ENCODE measurements at regions not wholly inside any gene's neighbourhood (a gene's known extent, or its start where the extent isn't known, plus 50 kb on each side); places are given as distances from the start of the nearest gene placed in this dataset.

GRCh38 chr21:38145104-38145503 is 111.7 kb upstream of the KCNJ15 start:
- DNase-seq (ENCODE audit: low read depth), result no peak
- TF ChIP-seq CTCF (conservative IDR thresholded peaks at IDR 0.05; ENCODE audit: low read depth, low read length), result no peak
- H3K4me3 ChIP-seq (ENCODE audit: low read depth, low read length), result no peak overlapping the region

GRCh38 chr21:38147391-38147790 is 109.4 kb upstream of the KCNJ15 start:
- TF ChIP-seq CTCF (conservative IDR thresholded peaks at IDR 0.05; ENCODE audit: low read depth, low read length), result no peak
- H3K4me3 ChIP-seq (ENCODE audit: low read depth, low read length), result no peak overlapping the region
- no peak for DNase-seq (ENCODE audit: low read depth)

- H3K4me3 ChIP-seq (ENCODE audit: low read depth, low read length), result no peak overlapping the region
- DNase-seq (ENCODE audit: low read depth), result no peak
- no peak for TF ChIP-seq CTCF (conservative IDR thresholded peaks at IDR 0.05; ENCODE audit: low read depth, low read length)
Measured at GRCh38 chr21:38148046-38148445, 108.7 kb upstream of the KCNJ15 start.

GRCh38 chr21:38151021-38151645 is 105.7 kb upstream of the KCNJ15 start:
- no peak for TF ChIP-seq CTCF (conservative IDR thresholded peaks at IDR 0.05; ENCODE audit: low read depth, low read length)
- DNase-seq (ENCODE audit: low read depth), result no peak

GRCh38 chr21:38156200-38156599 is 100.6 kb upstream of the KCNJ15 start:
- no peak for TF ChIP-seq CTCF (conservative IDR thresholded peaks at IDR 0.05; ENCODE audit: low read depth, low read length)
- no peak overlapping the region for H3K4me3 ChIP-seq (ENCODE audit: low read depth, low read length)
- DNase-seq (ENCODE audit: low read depth), result no peak

More at GRCh38 chr21:38151021-38151645, 105.7 kb upstream of the KCNJ15 start:
- H3K4me3 ChIP-seq (ENCODE audit: low read depth, low read length), result no peak overlapping the region

- peak; percentile 38 for DNase-seq (ENCODE audit: low read depth)
- no peak overlapping the region for H3K4me3 ChIP-seq (ENCODE audit: low read depth, low read length)
- peak; percentile 92 for TF ChIP-seq CTCF (conservative IDR thresholded peaks at IDR 0.05; ENCODE audit: low read depth, low read length)
Measured at GRCh38 chr21:38159355-38159754, 97.4 kb upstream of the KCNJ15 start.

GRCh38 chr21:38165466-38166172 is 91.2 kb upstream of the KCNJ15 start:
- no peak overlapping the region for H3K4me3 ChIP-seq (ENCODE audit: low read depth, low read length)
- no peak for DNase-seq (ENCODE audit: low read depth)
- TF ChIP-seq CTCF (conservative IDR thresholded peaks at IDR 0.05; ENCODE audit: low read depth, low read length), result no peak

All from epithelial cell of proximal tubule (primary cell).